GM23338 (cell line): ENCODE measurements at regions not wholly inside any gene's neighbourhood (a gene's known extent, or its start where the extent isn't known, plus 50 kb on each side); places are given as distances from the start of the nearest gene placed in this dataset.

Experiments used
- ATAC-seq: fragments of 200-7000 bp; cut with Tn5 transposase; 3 replicates; pipeline ENCODE4 v1.9.1; 2020
- DNase-seq: peaks from one replicate; pipeline ENCODE4 v3.0.0-alpha.2; 2015; ENCODE audit warnings: low spot score
- H2AFZ ChIP-seq: fragments of 200-600 bp; sonication (generic); 2 replicates; pipeline ENCODE4 v1.8.0; 2016; ENCODE audit warnings: antibody characterized with exemption, mild to moderate bottlenecking, moderate library complexity
- H3F3A ChIP-seq: fragments of 200-600 bp; sonication (generic); replicated peaks from 2 replicates; pipeline ENCODE4 v1.8.0; 2017; ENCODE audit warnings: antibody characterized with exemption, mixed run types, low read depth
- H3K27ac ChIP-seq: fragments of 200-600 bp; sonication (generic); 2 replicates; pipeline ENCODE4 v1.6.1; 2016; ENCODE audit warnings: low read depth
- H3K27me3 ChIP-seq: fragments of 200-600 bp; sonication (generic); 2 replicates; pipeline ENCODE4 v1.8.0; 2016; ENCODE audit warnings: mild to moderate bottlenecking, mixed run types, moderate library complexity; ENCODE audit not compliant: insufficient read depth
- H3K36me3 ChIP-seq: fragments of 200-600 bp; sonication (generic); 2 replicates; pipeline ENCODE4 v1.8.0; 2016; ENCODE audit warnings: mild to moderate bottlenecking; ENCODE audit not compliant: insufficient read depth
- H3K4me1 ChIP-seq: fragments of 200-600 bp; sonication (generic); 2 replicates; pipeline ENCODE4 v1.8.0; 2016; ENCODE audit warnings: mild to moderate bottlenecking, moderate library complexity; ENCODE audit not compliant: insufficient read depth
- H3K4me2 ChIP-seq: fragments of 200-600 bp; sonication (generic); 2 replicates; pipeline ENCODE4 v1.7.1; 2017; ENCODE audit warnings: mixed run types
- H3K4me3 ChIP-seq: fragments of 200-600 bp; sonication (generic); 2 replicates; pipeline ENCODE4 v1.6.1; 2016; ENCODE audit warnings: mixed run types
- H3K79me2 ChIP-seq: fragments of 200-600 bp; sonication (generic); replicated peaks from 2 replicates; pipeline ENCODE4 v1.8.0; 2017; ENCODE audit warnings: mild to moderate bottlenecking; ENCODE audit not compliant: insufficient read depth
- H3K9me2 ChIP-seq: fragments of 200-600 bp; sonication (generic); 2 replicates; pipeline ENCODE4 v1.8.0; 2017; ENCODE audit not compliant: insufficient read depth
- H4K20me1 ChIP-seq: fragments of 200-600 bp; sonication (generic); replicated peaks from 2 replicates; pipeline ENCODE4 v1.8.0; 2017; ENCODE audit warnings: mild to moderate bottlenecking; ENCODE audit not compliant: insufficient read depth
- H3K27ac Mint-ChIP-seq: 2 replicates; pipeline ENCODE4 v1.8.0; 2020; ENCODE audit warnings: inconsistent platforms, mild to moderate bottlenecking, moderate library complexity, mixed read lengths
- H3K27me3 Mint-ChIP-seq: 3 replicates; pipeline ENCODE4 v1.8.0; 2022; ENCODE audit warnings: low read depth, mild to moderate bottlenecking, moderate library complexity, mixed read lengths, inconsistent platforms; ENCODE audit not compliant: insufficient read depth, poor library complexity
- H3K36me3 Mint-ChIP-seq: 3 replicates; pipeline ENCODE4 v1.8.0; 2021; ENCODE audit warnings: low read depth, mild to moderate bottlenecking, inconsistent platforms, moderate library complexity, mixed read lengths
- H3K4me1 Mint-ChIP-seq: 3 replicates; pipeline ENCODE4 v1.8.0; 2020; ENCODE audit warnings: mild to moderate bottlenecking, inconsistent platforms, mixed read lengths
- H3K4me3 Mint-ChIP-seq: 3 replicates; pipeline ENCODE4 v1.8.0; 2021; ENCODE audit warnings: moderate library complexity, mild to moderate bottlenecking, inconsistent platforms, mixed read lengths
- H3K9me3 Mint-ChIP-seq: 3 replicates; pipeline ENCODE4 v1.8.0; 2020; ENCODE audit warnings: moderate library complexity, mild to moderate bottlenecking, inconsistent platforms, mixed read lengths
- CREB1 ChIP-seq: fragments of 250-450 bp; sonication (Bioruptor Pico); IDR thresholded peaks from 2 replicates; pipeline ENCODE4 v1.5.0; 2020; ENCODE audit warnings: low read depth, mild to moderate bottlenecking, moderate library complexity
- EZH2 ChIP-seq: fragments of 200-600 bp; sonication (generic); IDR thresholded peaks from one replicate; pipeline ENCODE4 v1.8.0; 2017; ENCODE audit warnings: antibody characterized with exemption, mild to moderate bottlenecking, low read depth; ENCODE audit not compliant: unreplicated experiment
- EZH2phosphoT487 ChIP-seq: fragments of 200-600 bp; sonication (generic); IDR thresholded peaks from one replicate; pipeline ENCODE4 v1.8.1; 2018; ENCODE audit warnings: antibody characterized with exemption; ENCODE audit not compliant: unreplicated experiment
- POLR2AphosphoS5 ChIP-seq: IDR thresholded peaks from 2 replicates; pipeline ENCODE4 v1.6.1; 2016; ENCODE audit warnings: antibody characterized with exemption, low read depth
- STAT1 ChIP-seq: IDR thresholded peaks from one replicate; pipeline ENCODE4 v1.6.1; 2016; ENCODE audit warnings: antibody characterized with exemption; ENCODE audit not compliant: unreplicated experiment
- ZNF114 ChIP-seq: fragments of 250-450 bp; sonication (Bioruptor Pico); IDR thresholded peaks from 2 replicates; pipeline ENCODE4 v1.5.0; 2020; ENCODE audit warnings: mild to moderate bottlenecking, moderate library complexity
- ZNF331 ChIP-seq: fragments of 250-450 bp; sonication (Bioruptor Pico); IDR thresholded peaks from 2 replicates; pipeline ENCODE4 v1.5.0; 2020; ENCODE audit warnings: low read depth, mild to moderate bottlenecking, moderate library complexity
- TF ChIP-seq, protein P1 (sequence below), 2 experiments: fragments of 200-600 bp in 1 of 2; sonication (generic) in 1 of 2; conservative IDR thresholded peaks; 2 replicates each; pipeline versions ENCODE4 v1.5.1 to v1.6.1; 2016 to 2017; ENCODE audit warnings: antibody characterized with exemption in 2 of 2, low read depth in 2 of 2, mild to moderate bottlenecking in 2 of 2, moderate library complexity in 1 of 2
- TF ChIP-seq, protein P2 (sequence below): IDR thresholded peaks from one replicate; pipeline ENCODE4 v1.6.1; 2018; ENCODE audit warnings: antibody characterized with exemption; ENCODE audit not compliant: unreplicated experiment

DNA sequence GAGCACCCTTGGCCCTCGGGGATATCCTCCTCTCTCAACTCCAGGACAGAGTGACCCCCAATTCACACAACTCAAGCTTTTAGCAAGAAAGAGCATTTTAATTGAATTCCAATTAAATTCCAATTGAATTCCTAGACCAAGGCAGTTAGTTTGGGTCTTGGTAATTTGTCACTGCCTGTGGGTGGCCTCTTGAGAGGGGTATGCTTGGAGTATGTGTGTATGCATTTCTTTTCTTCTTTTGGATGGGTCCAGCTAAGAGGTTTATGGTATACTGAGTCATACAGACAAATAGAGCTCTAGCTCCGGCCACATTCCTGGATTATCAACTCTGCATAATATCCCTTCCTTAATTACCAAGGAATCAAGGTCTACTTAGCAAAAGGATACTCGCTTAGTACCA, 136.7 kb downstream of the PCTP start:
- no peaks in the 10 kb centered on the region for H3K27me3 ChIP-seq
- Mint-ChIP-seq H3K9me3 (peaks cover 21% of the 10 kb centered on the region), H3K27ac (no peak overlapping the region), H3K27me3 (no peaks in the 10 kb centered on the region), H3K4me3 (no peak overlapping the region), H3K4me1 (no peaks in the 10 kb centered on the region), H3K36me3 (peaks cover 3% of the 10 kb centered on the region; the same call in 2 of the 3 replicates)
- H3K27ac ChIP-seq = no peak overlapping the region
- no peaks in the 10 kb centered on the region for H3F3A ChIP-seq
- H3K36me3 ChIP-seq = no peaks in the 10 kb centered on the region
- peaks cover 31% of the 10 kb centered on the region for H3K9me2 ChIP-seq
- no peaks in the 10 kb centered on the region for H4K20me1 ChIP-seq
- H2AFZ ChIP-seq = no peak overlapping the region
- DNase-seq = peak; percentile 22
- no peaks in the 10 kb centered on the region for H3K79me2 ChIP-seq
- H3K4me2 ChIP-seq = no peak overlapping the region
- no peaks in the 10 kb centered on the region for H3K4me1 ChIP-seq
- H3K4me3 ChIP-seq = no peak overlapping the region
- no peak for ATAC-seq
- no peak for TF ChIP-seq ZNF114 (CRISPR knock-in tag)

GRCh38 chr17:55889271-55889670, 138.4 kb downstream of the PCTP start:
- H3K4me1 ChIP-seq = no peaks in the 10 kb centered on the region
- Mint-ChIP-seq H3K27me3 (no peaks in the 10 kb centered on the region), H3K9me3 (peaks cover 21% of the 10 kb centered on the region), H3K27ac (no peak overlapping the region), H3K36me3 (peaks cover 3% of the 10 kb centered on the region; the same call in 2 of the 3 replicates), H3K4me3 (no peak overlapping the region), H3K4me1 (no peaks in the 10 kb centered on the region)
- no peaks in the 10 kb centered on the region for H3K36me3 ChIP-seq
- H3K79me2 ChIP-seq = no peaks in the 10 kb centered on the region
- TF ChIP-seq ZNF114 (CRISPR knock-in tag) (no peak), EZH2phosphoT487 (no peak), POLR2AphosphoS5 (no peak)
- TF ChIP-seq, protein P1, sequence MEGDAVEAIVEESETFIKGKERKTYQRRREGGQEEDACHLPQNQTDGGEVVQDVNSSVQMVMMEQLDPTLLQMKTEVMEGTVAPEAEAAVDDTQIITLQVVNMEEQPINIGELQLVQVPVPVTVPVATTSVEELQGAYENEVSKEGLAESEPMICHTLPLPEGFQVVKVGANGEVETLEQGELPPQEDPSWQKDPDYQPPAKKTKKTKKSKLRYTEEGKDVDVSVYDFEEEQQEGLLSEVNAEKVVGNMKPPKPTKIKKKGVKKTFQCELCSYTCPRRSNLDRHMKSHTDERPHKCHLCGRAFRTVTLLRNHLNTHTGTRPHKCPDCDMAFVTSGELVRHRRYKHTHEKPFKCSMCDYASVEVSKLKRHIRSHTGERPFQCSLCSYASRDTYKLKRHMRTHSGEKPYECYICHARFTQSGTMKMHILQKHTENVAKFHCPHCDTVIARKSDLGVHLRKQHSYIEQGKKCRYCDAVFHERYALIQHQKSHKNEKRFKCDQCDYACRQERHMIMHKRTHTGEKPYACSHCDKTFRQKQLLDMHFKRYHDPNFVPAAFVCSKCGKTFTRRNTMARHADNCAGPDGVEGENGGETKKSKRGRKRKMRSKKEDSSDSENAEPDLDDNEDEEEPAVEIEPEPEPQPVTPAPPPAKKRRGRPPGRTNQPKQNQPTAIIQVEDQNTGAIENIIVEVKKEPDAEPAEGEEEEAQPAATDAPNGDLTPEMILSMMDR (conservative IDR thresholded peaks at IDR 0.05; ENCODE audit: low read depth in 2 of 2) = no peak
- H3K9me2 ChIP-seq = peaks cover 21% of the 10 kb centered on the region
- no peaks in the 10 kb centered on the region for H3F3A ChIP-seq
- H3K27me3 ChIP-seq = no peaks in the 10 kb centered on the region
- H4K20me1 ChIP-seq = no peaks in the 10 kb centered on the region
- ATAC-seq (no peak), DNase-seq (no peak)
- H3K4me2 ChIP-seq = no peak overlapping the region
- H3K27ac ChIP-seq = no peak overlapping the region
- no peak overlapping the region for H3K4me3 ChIP-seq
- H2AFZ ChIP-seq = no peak overlapping the region

GRCh38 chr17:55895112-55895759, 144.4 kb downstream of the PCTP start:
- ATAC-seq (no peak), DNase-seq (no peak)
- Mint-ChIP-seq H3K27ac (no peak overlapping the region), H3K4me1 (no peaks in the 10 kb centered on the region), H3K27me3 (no peaks in the 10 kb centered on the region), H3K36me3 (no peaks in the 10 kb centered on the region; the same call in 2 of the 3 replicates), H3K9me3 (peaks cover 6% of the 10 kb centered on the region; the same call in 2 of the 3 replicates), H3K4me3 (no peak overlapping the region)
- no peaks in the 10 kb centered on the region for H3K4me1 ChIP-seq
- H3K4me3 ChIP-seq = no peak overlapping the region
- H3F3A ChIP-seq = no peaks in the 10 kb centered on the region
- no peak overlapping the region for H3K27ac ChIP-seq
- no peaks in the 10 kb centered on the region for H4K20me1 ChIP-seq
- no peaks in the 10 kb centered on the region for H3K79me2 ChIP-seq
- no peaks in the 10 kb centered on the region for H3K27me3 ChIP-seq
- no peaks in the 10 kb centered on the region for H3K9me2 ChIP-seq
- H3K4me2 ChIP-seq = no peak overlapping the region
- no peaks in the 10 kb centered on the region for H3K36me3 ChIP-seq
- H2AFZ ChIP-seq = no peak overlapping the region
- no peak for TF ChIP-seq STAT1
- TF ChIP-seq CREB1 (CRISPR knock-in tag) = no peak
- TF ChIP-seq EZH2 = no peak
- no peak for TF ChIP-seq ZNF331 (CRISPR knock-in tag)
- no peak for TF ChIP-seq ZNF114 (CRISPR knock-in tag)
- TF ChIP-seq EZH2phosphoT487 = no peak
- TF ChIP-seq, protein P2, sequence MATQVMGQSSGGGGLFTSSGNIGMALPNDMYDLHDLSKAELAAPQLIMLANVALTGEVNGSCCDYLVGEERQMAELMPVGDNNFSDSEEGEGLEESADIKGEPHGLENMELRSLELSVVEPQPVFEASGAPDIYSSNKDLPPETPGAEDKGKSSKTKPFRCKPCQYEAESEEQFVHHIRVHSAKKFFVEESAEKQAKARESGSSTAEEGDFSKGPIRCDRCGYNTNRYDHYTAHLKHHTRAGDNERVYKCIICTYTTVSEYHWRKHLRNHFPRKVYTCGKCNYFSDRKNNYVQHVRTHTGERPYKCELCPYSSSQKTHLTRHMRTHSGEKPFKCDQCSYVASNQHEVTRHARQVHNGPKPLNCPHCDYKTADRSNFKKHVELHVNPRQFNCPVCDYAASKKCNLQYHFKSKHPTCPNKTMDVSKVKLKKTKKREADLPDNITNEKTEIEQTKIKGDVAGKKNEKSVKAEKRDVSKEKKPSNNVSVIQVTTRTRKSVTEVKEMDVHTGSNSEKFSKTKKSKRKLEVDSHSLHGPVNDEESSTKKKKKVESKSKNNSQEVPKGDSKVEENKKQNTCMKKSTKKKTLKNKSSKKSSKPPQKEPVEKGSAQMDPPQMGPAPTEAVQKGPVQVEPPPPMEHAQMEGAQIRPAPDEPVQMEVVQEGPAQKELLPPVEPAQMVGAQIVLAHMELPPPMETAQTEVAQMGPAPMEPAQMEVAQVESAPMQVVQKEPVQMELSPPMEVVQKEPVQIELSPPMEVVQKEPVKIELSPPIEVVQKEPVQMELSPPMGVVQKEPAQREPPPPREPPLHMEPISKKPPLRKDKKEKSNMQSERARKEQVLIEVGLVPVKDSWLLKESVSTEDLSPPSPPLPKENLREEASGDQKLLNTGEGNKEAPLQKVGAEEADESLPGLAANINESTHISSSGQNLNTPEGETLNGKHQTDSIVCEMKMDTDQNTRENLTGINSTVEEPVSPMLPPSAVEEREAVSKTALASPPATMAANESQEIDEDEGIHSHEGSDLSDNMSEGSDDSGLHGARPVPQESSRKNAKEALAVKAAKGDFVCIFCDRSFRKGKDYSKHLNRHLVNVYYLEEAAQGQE = no peak
